ENCODE measurements at regions not wholly inside any gene's neighbourhood (a gene's known extent, or its start where the extent isn't known, plus 50 kb on each side); places are given as distances from the start of the nearest gene placed in this dataset.
"Not testable (repeated sequence)": the region's sequence is repeated elsewhere in the genome, so short reads cannot be mapped to it uniquely, and the experiment has no call there.

DNA sequence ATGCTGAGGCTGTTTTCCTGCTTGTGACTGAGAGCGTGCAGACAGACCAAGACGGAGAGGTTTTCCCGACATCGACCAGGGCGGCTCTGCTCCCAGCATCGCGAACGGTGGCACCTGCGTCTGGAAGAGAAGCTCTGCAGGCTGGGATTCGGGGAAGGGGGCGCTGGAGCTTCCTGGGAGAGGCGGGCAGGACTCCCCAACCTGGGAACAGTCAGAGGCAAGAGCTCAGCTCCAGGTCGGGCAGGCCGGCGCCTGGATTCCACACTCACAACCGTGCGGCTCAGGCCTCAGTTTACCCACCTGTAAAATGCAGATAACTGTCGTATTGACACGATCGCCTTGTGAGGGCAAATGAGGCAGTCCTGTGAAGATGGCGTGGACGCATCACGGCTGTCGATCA, 332.6 kb downstream of the ADGRD1 start:
- H3K4me2 ChIP-seq; H3K9me3 Mint-ChIP-seq; H3F3A ChIP-seq (ENCODE audit: low read depth); H3K9me3 ChIP-seq (ENCODE audit: low read depth); H3K4me3 Mint-ChIP-seq; H3K27ac Mint-ChIP-seq; H3K36me3 Mint-ChIP-seq; H3K36me3 ChIP-seq; H3K27me3 ChIP-seq; H3K4me1 ChIP-seq; H3K4me3 ChIP-seq; H3K9ac ChIP-seq; H4K20me1 ChIP-seq (ENCODE audit: low read depth); H3K79me2 ChIP-seq (ENCODE audit: low read depth); H3K27ac ChIP-seq; DNase-seq (ENCODE audit: low spot score); H2AFZ ChIP-seq (replicated peaks): not testable (repeated sequence)
- Mint-ChIP-seq H3K27me3 (ENCODE audit: insufficient read depth, low read depth) (peaks cover 11% of the 10 kb centered on the region), H3K4me1 (peaks cover 15% of the 10 kb centered on the region)

DNA sequence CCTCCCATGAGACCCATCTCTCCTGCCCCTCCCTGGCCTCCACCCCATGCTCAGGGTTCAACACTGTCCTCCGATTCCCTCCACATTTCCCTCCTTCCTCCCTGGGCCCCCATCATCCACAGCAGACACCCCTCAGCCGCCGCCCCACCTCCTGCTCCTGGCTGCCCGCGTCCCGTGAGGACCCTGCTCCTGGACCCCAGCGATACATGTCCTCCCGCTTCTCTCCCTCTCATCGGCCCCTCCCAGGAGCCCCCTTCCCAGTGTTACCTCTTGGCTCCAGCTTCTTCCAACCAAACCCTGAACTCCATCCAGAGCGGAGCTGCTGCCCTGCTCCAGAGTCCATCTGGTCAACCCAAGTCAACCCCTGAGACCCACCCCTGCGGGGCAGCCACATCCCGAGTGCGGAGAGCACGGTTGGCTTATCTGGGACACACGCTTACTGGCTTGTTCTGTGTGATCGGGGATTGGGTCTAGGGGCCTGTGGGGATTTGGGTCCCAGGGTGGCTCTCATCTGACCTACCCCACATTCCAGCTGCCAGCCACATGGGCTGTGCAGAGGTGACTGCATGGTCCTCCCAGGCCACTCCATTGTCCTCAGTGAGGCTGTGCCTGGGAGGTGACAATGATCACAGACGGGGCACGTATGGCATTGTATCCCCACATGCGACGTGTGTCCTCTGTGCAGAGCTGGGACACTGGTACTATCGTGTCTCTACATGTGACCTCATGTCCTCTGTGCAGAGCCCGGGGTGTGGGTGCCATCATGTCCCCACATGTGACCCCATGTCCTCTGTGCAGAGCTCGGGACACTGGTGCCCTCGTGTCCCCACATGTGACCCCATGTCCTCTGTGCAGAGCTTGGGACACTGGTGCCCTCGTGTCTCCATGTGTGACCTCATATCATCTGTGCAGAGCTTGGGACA, 333.6 kb downstream of the ADGRD1 start:
- no peaks in the 10 kb centered on the region for H4K20me1 ChIP-seq (ENCODE audit: low read depth)
- DNase-seq (ENCODE audit: low spot score), result no peak

DNA sequence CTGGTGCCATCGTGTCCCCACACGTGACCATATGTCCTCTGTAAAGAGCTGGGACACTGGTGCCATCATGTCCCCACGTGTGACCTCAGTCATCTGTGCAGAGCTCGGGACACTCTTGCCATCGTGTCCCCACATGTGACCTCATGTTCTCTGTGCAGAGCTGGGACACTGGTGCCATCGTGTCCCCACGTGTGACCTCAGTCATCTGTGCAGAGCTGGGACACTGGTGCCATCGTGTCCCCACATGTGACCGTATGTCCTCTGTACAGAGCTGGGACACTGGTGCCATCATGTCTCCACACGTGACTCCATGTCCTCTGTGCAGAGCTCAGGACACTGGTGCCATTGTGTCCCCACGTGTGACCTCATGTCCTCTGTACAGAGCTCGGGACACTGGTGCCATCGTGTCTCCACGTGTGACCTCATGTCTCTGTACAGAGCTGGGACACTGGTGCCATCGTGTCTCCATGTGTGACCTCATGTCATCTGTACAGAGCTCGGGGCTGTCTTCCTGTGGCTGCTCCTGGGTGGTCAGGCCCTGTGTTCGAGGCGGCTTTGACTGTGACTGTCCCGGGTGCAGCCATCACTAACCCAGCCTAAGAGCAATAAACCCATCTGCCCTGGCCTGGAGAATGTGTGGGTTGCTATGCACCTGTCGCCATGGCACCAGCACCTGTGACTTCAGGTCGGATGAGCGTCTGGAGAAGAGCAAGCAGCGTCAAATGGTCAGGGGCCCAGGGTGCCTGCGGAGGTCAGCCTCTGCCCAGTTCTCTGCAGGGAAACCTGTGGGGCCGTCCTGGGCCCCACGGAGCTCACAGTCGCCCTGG, 334.4 kb downstream of the ADGRD1 start:
- Histone ChIP-seq H3K4me2 (no peak overlapping the region), H3K4me3 (no peak overlapping the region), H3K4me1 (no peaks in the 10 kb centered on the region), H3K36me3 (no peaks in the 10 kb centered on the region), H4K20me1 (ENCODE audit: low read depth) (no peaks in the 10 kb centered on the region), H3K79me2 (ENCODE audit: low read depth) (no peaks in the 10 kb centered on the region), H3K27ac (no peak overlapping the region), H2AFZ (replicated peaks) (no peak overlapping the region), H3K9me3 (ENCODE audit: low read depth) (no peaks in the 10 kb centered on the region), H3F3A (ENCODE audit: low read depth) (no peaks in the 10 kb centered on the region), H3K27me3 (no peaks in the 10 kb centered on the region), H3K9ac (no peak overlapping the region)
- H3K27ac Mint-ChIP-seq, result no peak overlapping the region
- peaks cover 4% of the 10 kb centered on the region for H3K9me3 Mint-ChIP-seq
- DNase-seq (ENCODE audit: low spot score), result no peak
- H3K27me3 Mint-ChIP-seq (ENCODE audit: insufficient read depth, low read depth), result peaks cover 11% of the 10 kb centered on the region
- H3K36me3 Mint-ChIP-seq, result no peaks in the 10 kb centered on the region
- H3K4me1 Mint-ChIP-seq, result peaks cover 22% of the 10 kb centered on the region
- TF ChIP-seq EZH2phosphoT487 (IDR thresholded peaks at IDR 0.05) (no peak), EZH2 (IDR thresholded peaks at IDR 0.05) (no peak)
- TF ChIP-seq, protein P1, sequence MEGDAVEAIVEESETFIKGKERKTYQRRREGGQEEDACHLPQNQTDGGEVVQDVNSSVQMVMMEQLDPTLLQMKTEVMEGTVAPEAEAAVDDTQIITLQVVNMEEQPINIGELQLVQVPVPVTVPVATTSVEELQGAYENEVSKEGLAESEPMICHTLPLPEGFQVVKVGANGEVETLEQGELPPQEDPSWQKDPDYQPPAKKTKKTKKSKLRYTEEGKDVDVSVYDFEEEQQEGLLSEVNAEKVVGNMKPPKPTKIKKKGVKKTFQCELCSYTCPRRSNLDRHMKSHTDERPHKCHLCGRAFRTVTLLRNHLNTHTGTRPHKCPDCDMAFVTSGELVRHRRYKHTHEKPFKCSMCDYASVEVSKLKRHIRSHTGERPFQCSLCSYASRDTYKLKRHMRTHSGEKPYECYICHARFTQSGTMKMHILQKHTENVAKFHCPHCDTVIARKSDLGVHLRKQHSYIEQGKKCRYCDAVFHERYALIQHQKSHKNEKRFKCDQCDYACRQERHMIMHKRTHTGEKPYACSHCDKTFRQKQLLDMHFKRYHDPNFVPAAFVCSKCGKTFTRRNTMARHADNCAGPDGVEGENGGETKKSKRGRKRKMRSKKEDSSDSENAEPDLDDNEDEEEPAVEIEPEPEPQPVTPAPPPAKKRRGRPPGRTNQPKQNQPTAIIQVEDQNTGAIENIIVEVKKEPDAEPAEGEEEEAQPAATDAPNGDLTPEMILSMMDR (IDR thresholded peaks at IDR 0.05), result no peak
- no peak overlapping the region for H3K4me3 Mint-ChIP-seq

More for the DNA sequence above, 333.6 kb downstream of the ADGRD1 start:
- TF ChIP-seq, protein P1 (IDR thresholded peaks at IDR 0.05), result no peak
- no peak for TF ChIP-seq EZH2 (IDR thresholded peaks at IDR 0.05)
- Histone ChIP-seq H2AFZ (replicated peaks) (no peak overlapping the region), H3K4me2 (no peak overlapping the region), H3K9me3 (ENCODE audit: low read depth) (no peaks in the 10 kb centered on the region), H3K79me2 (ENCODE audit: low read depth) (no peaks in the 10 kb centered on the region), H3K27me3 (no peaks in the 10 kb centered on the region), H3K27ac (no peak overlapping the region), H3K4me3 (no peak overlapping the region), H3K36me3 (no peaks in the 10 kb centered on the region), H3F3A (ENCODE audit: low read depth) (no peaks in the 10 kb centered on the region), H3K9ac (no peak overlapping the region), H3K4me1 (no peaks in the 10 kb centered on the region)
- Mint-ChIP-seq H3K36me3 (no peaks in the 10 kb centered on the region), H3K4me3 (no peak overlapping the region), H3K4me1 (peaks cover 15% of the 10 kb centered on the region), H3K27me3 (ENCODE audit: insufficient read depth, low read depth) (peaks cover 11% of the 10 kb centered on the region), H3K9me3 (peaks cover 4% of the 10 kb centered on the region), H3K27ac (no peak overlapping the region)

GRCh38 chr12:131288765-131289695, 335.3 kb downstream of the ADGRD1 start:
- H3K36me3 ChIP-seq; H3K4me3 Mint-ChIP-seq; H3K4me2 ChIP-seq; H3K9me3 Mint-ChIP-seq; H3K27ac ChIP-seq; H3K4me1 ChIP-seq; H3K4me3 ChIP-seq; H3K27me3 ChIP-seq; H3K27me3 Mint-ChIP-seq (ENCODE audit: insufficient read depth, low read depth); H2AFZ ChIP-seq (replicated peaks); H3K9me3 ChIP-seq (ENCODE audit: low read depth); H3F3A ChIP-seq (ENCODE audit: low read depth); H3K9ac ChIP-seq; H4K20me1 ChIP-seq (ENCODE audit: low read depth); H3K79me2 ChIP-seq (ENCODE audit: low read depth); DNase-seq (ENCODE audit: low spot score); H3K36me3 Mint-ChIP-seq: not testable (repeated sequence)
- H3K4me1 Mint-ChIP-seq, result peaks cover 21% of the 10 kb centered on the region
- H3K27ac Mint-ChIP-seq, result peak overlapping the region; percentile 69

GRCh38 chr12:131289807-131290206, 336.1 kb downstream of the ADGRD1 start:
- H3K9ac ChIP-seq; H3K27me3 ChIP-seq; H3K4me1 ChIP-seq; H3K9me3 Mint-ChIP-seq; H2AFZ ChIP-seq (replicated peaks); H3K79me2 ChIP-seq (ENCODE audit: low read depth); H3F3A ChIP-seq (ENCODE audit: low read depth); H3K4me3 Mint-ChIP-seq; H3K4me2 ChIP-seq; DNase-seq (ENCODE audit: low spot score); H3K36me3 ChIP-seq; H3K27ac Mint-ChIP-seq; H3K36me3 Mint-ChIP-seq; H4K20me1 ChIP-seq (ENCODE audit: low read depth); H3K4me3 ChIP-seq; H3K27ac ChIP-seq; H3K9me3 ChIP-seq (ENCODE audit: low read depth): not testable (repeated sequence)
- Mint-ChIP-seq H3K4me1 (peaks cover 21% of the 10 kb centered on the region), H3K27me3 (ENCODE audit: insufficient read depth, low read depth) (peaks cover 10% of the 10 kb centered on the region)
